ENCODE measurements at regions not wholly inside any gene's neighbourhood (a gene's known extent, or its start where the extent isn't known, plus 50 kb on each side); places are given as distances from the start of the nearest gene placed in this dataset.

- TF ChIP-seq, protein P1, sequence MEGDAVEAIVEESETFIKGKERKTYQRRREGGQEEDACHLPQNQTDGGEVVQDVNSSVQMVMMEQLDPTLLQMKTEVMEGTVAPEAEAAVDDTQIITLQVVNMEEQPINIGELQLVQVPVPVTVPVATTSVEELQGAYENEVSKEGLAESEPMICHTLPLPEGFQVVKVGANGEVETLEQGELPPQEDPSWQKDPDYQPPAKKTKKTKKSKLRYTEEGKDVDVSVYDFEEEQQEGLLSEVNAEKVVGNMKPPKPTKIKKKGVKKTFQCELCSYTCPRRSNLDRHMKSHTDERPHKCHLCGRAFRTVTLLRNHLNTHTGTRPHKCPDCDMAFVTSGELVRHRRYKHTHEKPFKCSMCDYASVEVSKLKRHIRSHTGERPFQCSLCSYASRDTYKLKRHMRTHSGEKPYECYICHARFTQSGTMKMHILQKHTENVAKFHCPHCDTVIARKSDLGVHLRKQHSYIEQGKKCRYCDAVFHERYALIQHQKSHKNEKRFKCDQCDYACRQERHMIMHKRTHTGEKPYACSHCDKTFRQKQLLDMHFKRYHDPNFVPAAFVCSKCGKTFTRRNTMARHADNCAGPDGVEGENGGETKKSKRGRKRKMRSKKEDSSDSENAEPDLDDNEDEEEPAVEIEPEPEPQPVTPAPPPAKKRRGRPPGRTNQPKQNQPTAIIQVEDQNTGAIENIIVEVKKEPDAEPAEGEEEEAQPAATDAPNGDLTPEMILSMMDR (IDR thresholded peaks at IDR 0.05; ENCODE audit: low read depth, low read length, missing control alignments): no peak
- no peak for DNase-seq (ENCODE audit: extremely low read depth, low read depth)
Measured at GRCh38 chr5:165526357-165526756, 2020.9 kb downstream of the MAT2B start.

DNA sequence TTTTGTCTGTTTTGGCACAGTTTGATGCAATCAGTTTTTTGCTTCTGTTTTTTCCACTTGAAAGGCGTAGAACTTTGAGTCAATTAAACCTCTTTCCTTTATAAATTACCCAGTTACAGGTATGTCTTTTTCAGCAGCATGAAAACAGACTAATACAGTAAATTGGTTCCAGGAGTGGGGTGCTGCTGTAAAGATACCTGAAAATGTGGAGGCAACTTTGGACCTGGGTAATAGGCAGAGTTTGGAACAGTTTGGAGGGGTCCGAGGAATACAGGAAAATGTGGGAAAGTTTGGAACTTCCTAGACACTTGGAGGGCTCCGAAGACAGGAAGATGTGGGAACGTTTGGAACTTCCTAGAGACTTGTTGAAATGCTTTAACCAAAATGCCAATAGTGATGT, 2022.2 kb downstream of the MAT2B start:
- no peak for DNase-seq (ENCODE audit: extremely low read depth, low read depth)
- TF ChIP-seq, protein P1 (IDR thresholded peaks at IDR 0.05; ENCODE audit: low read depth, low read length, missing control alignments): no peak
- H3K4me3 ChIP-seq (replicated peaks; ENCODE audit: low read depth, low read length): no peak overlapping the region

More at GRCh38 chr5:165526357-165526756, 2020.9 kb downstream of the MAT2B start:
- H3K4me3 ChIP-seq (replicated peaks; ENCODE audit: low read depth, low read length): no peak overlapping the region

GRCh38 chr5:165538065-165538464, 2032.6 kb downstream of the MAT2B start:
- no peak for DNase-seq (ENCODE audit: extremely low read depth, low read depth)
- TF ChIP-seq, protein P1 (IDR thresholded peaks at IDR 0.05; ENCODE audit: low read depth, low read length, missing control alignments): no peak
- H3K4me3 ChIP-seq (replicated peaks; ENCODE audit: low read depth, low read length): no peak overlapping the region

DNA sequence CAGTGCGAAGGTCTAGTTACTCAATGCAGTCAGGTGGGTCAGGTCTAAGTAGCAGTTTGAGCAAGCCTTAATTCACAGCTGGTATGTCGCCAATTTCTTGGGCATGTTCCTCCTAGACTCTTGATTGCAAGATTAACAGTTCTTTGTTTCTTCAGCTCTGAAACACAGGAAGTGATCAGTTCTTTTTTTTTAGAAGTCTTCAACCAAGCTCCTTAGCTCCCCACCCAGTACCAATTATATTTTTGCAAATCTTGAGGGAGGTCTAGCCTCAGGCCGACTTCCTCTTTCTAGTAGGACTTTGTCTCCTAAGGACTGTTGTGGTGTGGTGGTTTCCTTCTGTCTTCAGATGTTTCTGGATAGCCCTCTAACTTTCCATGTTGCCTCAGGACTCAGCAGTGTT, 2054.2 kb downstream of the MAT2B start:
- no peak for DNase-seq (ENCODE audit: extremely low read depth, low read depth)
- no peak overlapping the region for H3K4me3 ChIP-seq (replicated peaks; ENCODE audit: low read depth, low read length)
- TF ChIP-seq, protein P1 (IDR thresholded peaks at IDR 0.05; ENCODE audit: low read depth, low read length, missing control alignments): no peak

- no peak overlapping the region for H3K4me3 ChIP-seq (replicated peaks; ENCODE audit: low read depth, low read length)
- TF ChIP-seq, protein P1 (IDR thresholded peaks at IDR 0.05; ENCODE audit: low read depth, low read length, missing control alignments): no peak
- DNase-seq (ENCODE audit: extremely low read depth, low read depth): no peak
Measured at GRCh38 chr5:165560648-165561047, 2055.2 kb downstream of the MAT2B start.

GRCh38 chr5:165565911-165566310, 2060.5 kb downstream of the MAT2B start:
- no peak overlapping the region for H3K4me3 ChIP-seq (replicated peaks; ENCODE audit: low read depth, low read length)
- TF ChIP-seq, protein P1 (IDR thresholded peaks at IDR 0.05; ENCODE audit: low read depth, low read length, missing control alignments): no peak
- DNase-seq (ENCODE audit: extremely low read depth, low read depth): no peak

DNA sequence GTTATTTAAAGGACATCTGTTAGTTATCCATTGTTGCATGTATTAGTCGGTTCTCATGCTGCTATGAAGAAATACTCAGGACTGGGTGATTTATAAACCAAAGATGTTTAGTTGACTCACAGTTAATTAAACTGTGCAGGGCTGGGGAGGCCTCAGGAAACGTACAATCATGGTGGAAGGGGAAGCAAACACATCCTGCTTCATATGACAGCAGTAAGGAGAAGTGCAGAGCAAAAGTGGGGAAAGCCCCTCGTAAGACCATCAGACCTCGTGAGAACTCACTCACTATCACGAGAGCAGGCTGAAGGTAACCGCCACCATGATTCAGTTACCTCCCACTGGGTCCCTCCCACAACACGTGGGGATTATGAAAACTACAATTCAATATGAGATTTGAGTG, 2064.1 kb downstream of the MAT2B start:
- H3K4me3 ChIP-seq (replicated peaks; ENCODE audit: low read depth, low read length): no peak overlapping the region
- no peak for DNase-seq (ENCODE audit: extremely low read depth, low read depth)
- TF ChIP-seq, protein P1 (IDR thresholded peaks at IDR 0.05; ENCODE audit: low read depth, low read length, missing control alignments): no peak
